ENCODE measurements at regions not wholly inside any gene's neighbourhood (a gene's known extent, or its start where the extent isn't known, plus 50 kb on each side); places are given as distances from the start of the nearest gene placed in this dataset.

DNA sequence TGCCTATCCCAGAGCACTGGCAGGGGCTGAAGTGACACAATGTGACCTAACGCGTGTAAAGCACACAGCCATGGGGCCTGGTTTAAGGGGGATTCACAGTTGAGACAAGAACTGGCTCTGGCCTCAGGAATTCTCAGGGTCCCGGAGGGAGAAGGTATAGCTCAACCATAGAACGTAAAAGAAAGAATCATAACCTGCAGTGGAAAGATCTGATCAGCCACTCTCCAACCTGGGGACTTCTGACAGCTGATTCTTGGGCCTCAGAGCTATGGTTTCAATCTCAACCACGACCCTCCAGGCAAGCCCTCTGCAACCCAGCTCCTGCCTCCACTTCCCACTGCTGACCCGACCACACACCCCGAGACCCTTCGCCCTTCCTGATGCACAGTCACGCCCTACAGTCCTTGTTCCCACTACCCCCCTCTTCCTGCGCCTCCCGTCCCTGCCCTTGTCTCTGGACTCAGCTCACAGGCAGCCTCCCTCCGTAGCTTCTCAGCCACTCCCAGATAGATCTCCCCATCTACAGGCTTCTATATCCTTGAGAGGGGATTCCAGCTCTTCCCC, 245.2 kb downstream of the BUB3 start:
- no peak overlapping the region for H3K27ac Mint-ChIP-seq
- peaks cover 7 to 12% of the 10 kb centered on the region in 2 donors for H3K36me3 Mint-ChIP-seq
- DNase-seq (ENCODE audit: low spot score in 2 of 2): no peak
- ATAC-seq: no peak
- peaks cover 2 to 8% of the 10 kb centered on the region in 2 donors for H3K9me3 Mint-ChIP-seq

DNA sequence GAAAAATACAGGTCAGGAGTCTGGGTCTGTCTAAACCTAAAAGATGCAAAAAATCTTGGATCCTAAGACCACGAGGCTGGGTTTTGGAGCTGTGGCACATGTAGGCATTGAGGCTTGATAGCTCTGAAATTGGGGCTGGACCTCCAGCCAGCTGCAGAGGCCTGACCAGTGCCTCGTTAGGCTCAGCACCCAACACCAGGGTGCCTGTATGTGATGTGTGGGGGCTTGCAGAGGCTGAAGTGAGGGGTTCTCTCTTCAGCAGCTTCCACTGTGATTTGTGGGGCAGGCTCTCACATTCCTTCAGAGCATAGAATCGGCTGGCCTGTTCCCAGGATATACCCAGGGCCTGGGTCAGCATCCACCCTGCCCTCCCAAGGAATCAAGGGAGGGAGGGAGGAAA, 247.8 kb downstream of the BUB3 start:
- H3K9me3 Mint-ChIP-seq: peaks cover 7 to 12% of the 10 kb centered on the region in 2 donors
- ATAC-seq (no peak), DNase-seq (ENCODE audit: low spot score in 2 of 2) (no peak)
- H3K36me3 Mint-ChIP-seq: peaks cover 6 to 10% of the 10 kb centered on the region in 2 donors
- H3K27ac Mint-ChIP-seq: no peak overlapping the region

DNA sequence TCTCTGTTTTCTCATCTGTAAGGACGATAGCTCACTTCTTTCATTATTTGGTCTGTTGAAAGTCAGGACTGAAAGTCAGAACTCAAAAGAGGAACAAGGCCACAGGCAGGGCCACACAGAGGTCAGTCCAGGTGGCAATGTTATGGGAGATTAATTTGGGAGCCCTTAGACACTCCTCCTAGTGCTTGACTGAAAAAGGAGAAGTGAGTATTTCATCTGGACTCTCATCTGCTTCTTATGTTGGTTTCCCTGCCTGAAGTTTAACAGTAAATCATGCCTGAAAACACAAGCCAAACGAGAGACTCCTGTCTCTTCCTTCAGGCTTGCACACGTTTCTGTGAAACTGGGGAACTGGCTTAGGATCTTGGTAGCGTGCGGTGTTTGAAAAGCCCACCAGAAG, 248.5 kb downstream of the BUB3 start:
- H3K9me3 Mint-ChIP-seq: peaks cover 7 to 12% of the 10 kb centered on the region in 2 donors
- peaks cover 6 to 10% of the 10 kb centered on the region in 2 donors for H3K36me3 Mint-ChIP-seq

DNA sequence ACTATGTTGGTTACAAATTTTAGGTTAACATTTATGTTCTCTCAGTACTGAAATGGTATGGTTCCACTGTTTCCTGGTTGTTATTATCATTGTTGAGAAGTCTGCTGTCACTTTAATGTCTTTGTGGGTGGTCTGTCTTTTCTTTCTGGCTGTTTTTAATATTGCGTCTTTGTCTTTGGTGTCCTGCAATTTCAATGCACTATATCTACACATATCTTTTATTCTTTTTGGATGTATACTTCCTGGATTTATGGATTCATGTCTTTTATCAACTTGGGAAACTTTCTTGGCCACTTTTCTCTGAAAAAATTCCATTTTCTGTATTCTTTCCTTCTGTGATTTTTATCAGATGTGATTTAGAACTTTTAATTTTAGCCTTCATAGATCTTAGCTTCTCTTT, 250.2 kb downstream of the BUB3 start:
- ATAC-seq (no peak), DNase-seq (ENCODE audit: low spot score in 2 of 2) (no peak)
- Mint-ChIP-seq H3K9me3 (peaks cover 7 to 12% of the 10 kb centered on the region in 2 donors), H3K36me3 (peaks cover 6 to 10% of the 10 kb centered on the region in 2 donors), H3K27ac (no peak overlapping the region)

More for the DNA sequence above, 248.5 kb downstream of the BUB3 start:
- DNase-seq (ENCODE audit: low spot score in 2 of 2): no peak
- ATAC-seq: no peak
- no peak overlapping the region for H3K27ac Mint-ChIP-seq

DNA sequence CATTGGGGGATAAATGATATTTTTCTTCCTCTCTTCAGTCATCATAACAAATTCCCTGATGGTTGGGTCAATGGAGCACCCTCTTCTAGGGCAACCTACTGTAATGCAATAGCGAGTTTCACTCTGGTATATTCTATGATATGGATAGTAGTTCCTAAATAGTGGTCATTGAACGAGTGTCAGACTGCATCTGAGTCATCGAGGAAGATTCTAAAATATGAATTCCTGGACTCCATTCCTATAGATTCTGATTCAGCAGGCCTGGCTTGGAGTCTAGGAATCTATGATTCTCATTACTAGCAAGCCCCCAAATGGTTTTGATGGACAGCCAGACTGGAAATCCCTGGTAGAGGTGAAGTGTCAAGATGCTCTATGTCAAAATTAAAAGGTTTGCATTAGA, 254.5 kb downstream of the BUB3 start:
- DNase-seq (ENCODE audit: low spot score in 2 of 2) (no peak), ATAC-seq (no peak)
- peaks cover 7 to 12% of the 10 kb centered on the region in 2 donors for H3K9me3 Mint-ChIP-seq
- H3K36me3 Mint-ChIP-seq: peaks cover 5 to 6% of the 10 kb centered on the region in 2 donors
- no peak overlapping the region for H3K27ac Mint-ChIP-seq

DNA sequence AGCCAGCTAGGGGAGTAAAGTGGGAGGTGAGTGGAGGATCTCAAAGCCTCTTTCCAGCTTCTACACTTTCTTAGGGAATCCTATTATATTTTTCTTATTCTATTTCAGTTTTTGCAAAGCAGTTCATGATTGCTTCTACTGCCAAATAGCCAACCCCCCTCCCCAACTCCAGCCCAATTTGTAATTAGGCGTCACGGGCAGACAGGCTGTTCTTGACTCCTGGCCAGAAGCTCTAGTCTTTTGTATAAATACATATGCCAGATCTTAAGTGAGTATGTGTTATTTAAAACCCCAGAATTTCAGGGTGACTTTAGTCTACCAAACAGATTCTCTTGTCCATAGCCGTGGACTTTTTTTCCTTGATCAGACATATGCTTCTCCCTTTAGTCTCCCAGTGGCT, 255.2 kb downstream of the BUB3 start:
- H3K36me3 Mint-ChIP-seq: peaks cover 4 to 5% of the 10 kb centered on the region in 2 donors

DNA sequence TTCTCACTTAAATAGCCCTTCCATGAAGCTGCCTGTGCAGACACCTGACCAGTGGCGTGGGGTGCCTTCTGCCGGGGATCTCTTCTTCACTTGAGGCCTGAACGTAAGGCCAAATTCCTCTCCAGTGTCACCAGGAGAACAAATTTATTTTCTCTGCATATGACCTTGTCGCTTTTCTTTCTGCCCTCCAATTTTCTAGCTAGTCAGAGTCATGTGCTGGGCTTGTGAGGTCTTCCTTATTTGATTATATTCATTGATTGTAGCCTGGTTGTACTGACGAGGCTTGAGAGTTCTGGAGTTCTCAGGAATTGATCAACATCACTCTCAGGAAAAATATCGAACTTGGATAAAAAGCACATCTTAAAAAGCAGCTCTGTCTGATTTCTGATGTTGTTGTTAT, 255.7 kb downstream of the BUB3 start:
- Mint-ChIP-seq H3K36me3 (peaks cover 0 to under 1% of the 10 kb centered on the region in 2 donors), H3K27ac (no peak overlapping the region), H3K9me3 (peaks cover 0 to 5% of the 10 kb centered on the region in 2 donors)
- ATAC-seq (no peak), DNase-seq (ENCODE audit: low spot score in 2 of 2) (no peak)

More for the DNA sequence above, 255.2 kb downstream of the BUB3 start:
- H3K9me3 Mint-ChIP-seq: peaks cover 4 to 9% of the 10 kb centered on the region in 2 donors
- no peak for DNase-seq (ENCODE audit: low spot score in 2 of 2)
- no peak for ATAC-seq
- H3K27ac Mint-ChIP-seq: no peak overlapping the region

DNA sequence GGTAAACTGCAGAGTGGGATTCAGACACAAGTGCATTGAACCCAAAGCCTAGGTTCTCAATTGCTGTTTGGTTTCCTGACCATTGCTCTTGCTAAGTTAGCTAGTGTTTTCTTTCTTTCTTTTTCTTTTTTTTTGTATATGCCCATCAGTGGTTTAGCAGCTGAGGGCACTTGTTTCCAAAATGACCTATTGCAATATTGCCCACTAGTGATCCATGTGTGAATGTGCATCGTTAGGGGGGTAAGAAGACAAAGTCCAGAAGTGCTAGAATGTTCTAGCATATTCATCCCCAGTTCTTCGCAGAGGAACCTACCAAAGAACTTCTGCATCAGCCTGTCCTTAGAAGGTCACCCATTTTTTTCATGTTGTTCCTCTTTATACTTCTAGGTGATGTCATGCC, 252.8 kb upstream of the GPR26 start:
- Mint-ChIP-seq H3K9me3 (no peaks in the 10 kb centered on the region), H3K27ac (no peak overlapping the region), H3K36me3 (no peaks in the 10 kb centered on the region)
- DNase-seq (ENCODE audit: low spot score in 2 of 2) (no peak), ATAC-seq (no peak)

DNA sequence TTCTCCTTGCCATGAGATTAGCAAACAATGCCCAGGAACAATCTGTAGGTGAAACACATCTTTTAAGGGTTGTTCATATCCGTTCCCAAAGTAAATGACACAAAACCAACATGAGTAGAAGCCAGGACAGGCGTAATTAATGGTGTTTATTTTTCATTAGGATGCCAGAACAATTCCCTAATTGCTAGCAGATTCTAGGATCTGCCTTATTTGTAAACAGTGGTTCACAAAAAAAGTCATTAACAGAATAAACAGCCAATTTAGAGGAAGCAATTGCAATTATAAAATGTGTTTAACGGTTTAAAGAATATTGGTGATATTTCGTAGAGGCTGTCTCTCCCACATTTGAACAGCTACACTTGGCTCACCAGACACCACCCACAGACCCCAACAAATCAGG, 250.6 kb upstream of the GPR26 start:
- DNase-seq (ENCODE audit: low spot score in 2 of 2) (no peak), ATAC-seq (no peak)
- no peak overlapping the region for H3K27ac Mint-ChIP-seq
- H3K9me3 Mint-ChIP-seq: no peaks in the 10 kb centered on the region
- no peaks in the 10 kb centered on the region for H3K36me3 Mint-ChIP-seq

DNA sequence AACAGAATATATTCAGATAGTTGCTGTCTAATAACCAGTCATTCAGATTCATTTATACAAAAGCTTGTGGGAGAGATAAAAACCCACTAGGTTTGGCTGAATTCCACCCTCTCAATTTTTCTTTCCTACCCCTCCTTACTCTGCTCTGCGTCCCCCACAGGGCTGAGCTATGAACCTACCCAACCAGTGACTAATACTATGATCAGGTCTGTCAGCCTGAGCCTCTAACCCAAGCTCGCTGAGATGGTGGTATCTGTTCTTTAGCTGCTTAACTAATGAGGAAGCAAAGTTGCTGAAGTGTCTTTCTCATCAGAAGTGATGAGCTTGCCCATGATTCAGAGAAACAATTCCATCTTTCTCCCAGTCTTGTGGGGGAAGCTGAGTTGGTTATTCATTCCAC, 248.7 kb upstream of the GPR26 start:
- Mint-ChIP-seq H3K9me3 (no peaks in the 10 kb centered on the region), H3K36me3 (no peaks in the 10 kb centered on the region), H3K27ac (no peak overlapping the region)
- ATAC-seq (no peak), DNase-seq (ENCODE audit: low spot score in 2 of 2) (no peak)

DNA sequence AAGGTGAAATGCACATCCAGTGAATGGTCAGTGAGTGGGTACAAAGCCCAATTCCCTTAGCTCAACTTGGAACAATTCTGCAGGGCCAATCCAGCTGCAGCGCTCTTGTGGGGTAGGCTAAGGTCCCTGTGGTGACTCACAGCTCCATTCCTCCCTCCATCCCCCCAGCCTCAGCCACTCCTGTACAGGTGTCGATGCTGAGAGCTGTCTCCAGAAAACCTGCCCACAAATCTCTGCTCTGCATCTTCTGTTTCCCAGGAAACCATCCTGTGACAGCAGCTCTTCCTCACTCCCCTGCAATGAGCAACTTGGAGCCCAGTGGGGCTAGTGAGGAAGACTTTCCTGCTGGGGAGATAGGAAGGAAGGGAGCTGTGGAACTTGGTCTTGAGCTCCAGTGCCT, 244.7 kb upstream of the GPR26 start:
- Mint-ChIP-seq H3K36me3 (no peaks in the 10 kb centered on the region), H3K27ac (no peak overlapping the region), H3K9me3 (no peaks in the 10 kb centered on the region)
- ATAC-seq (no peak), DNase-seq (ENCODE audit: low spot score in 2 of 2) (no peak)

DNA sequence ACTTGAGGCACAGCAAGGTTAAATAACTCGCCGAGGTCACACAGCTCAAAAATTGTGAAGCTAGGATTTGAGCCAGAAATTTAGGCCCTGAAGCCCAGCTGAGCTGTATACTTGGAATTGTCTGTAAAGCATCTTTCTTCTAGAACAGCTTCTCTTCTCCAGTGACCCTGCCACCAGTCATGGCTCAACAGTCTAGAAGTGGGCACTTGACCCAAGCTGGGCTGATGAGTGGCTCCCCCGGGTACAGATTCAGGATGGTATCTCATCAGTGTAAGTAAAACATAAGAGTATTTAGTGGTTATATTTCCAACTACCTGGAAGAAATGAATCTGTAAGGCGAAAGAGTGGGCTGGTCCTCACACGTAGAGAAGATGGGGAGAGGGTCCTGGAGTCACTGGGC, 243.9 kb upstream of the GPR26 start:
- DNase-seq (ENCODE audit: low spot score in 2 of 2): no peak

DNA sequence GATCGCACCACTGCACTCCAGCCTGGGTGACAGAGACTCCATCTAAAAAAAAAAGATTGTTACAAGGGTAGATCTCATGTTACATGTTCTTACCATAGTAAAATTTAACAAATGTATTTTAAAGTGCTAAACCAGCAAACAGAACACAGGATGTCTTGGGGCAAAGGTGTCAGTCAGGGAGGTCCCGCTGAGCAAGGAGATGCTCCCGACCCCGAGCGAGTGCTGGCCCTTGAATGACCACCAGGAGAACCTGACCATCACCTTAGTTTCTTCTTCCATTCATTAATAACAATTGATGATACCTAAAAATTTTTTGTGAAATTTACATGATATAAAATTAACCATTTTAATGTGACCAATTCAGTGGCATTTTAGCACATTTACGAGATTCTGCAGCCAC, 241.6 kb upstream of the GPR26 start:
- H3K36me3 Mint-ChIP-seq: no peaks in the 10 kb centered on the region
- DNase-seq (ENCODE audit: low spot score in 2 of 2) (no peak), ATAC-seq (no peak)
- no peak overlapping the region for H3K27ac Mint-ChIP-seq
- no peaks in the 10 kb centered on the region for H3K9me3 Mint-ChIP-seq

More for the DNA sequence above, 243.9 kb upstream of the GPR26 start:
- Mint-ChIP-seq H3K36me3 (no peaks in the 10 kb centered on the region), H3K27ac (peak overlapping the region in 1 of 2 donors; percentile 24), H3K9me3 (no peaks in the 10 kb centered on the region)
- no peak for ATAC-seq

DNA sequence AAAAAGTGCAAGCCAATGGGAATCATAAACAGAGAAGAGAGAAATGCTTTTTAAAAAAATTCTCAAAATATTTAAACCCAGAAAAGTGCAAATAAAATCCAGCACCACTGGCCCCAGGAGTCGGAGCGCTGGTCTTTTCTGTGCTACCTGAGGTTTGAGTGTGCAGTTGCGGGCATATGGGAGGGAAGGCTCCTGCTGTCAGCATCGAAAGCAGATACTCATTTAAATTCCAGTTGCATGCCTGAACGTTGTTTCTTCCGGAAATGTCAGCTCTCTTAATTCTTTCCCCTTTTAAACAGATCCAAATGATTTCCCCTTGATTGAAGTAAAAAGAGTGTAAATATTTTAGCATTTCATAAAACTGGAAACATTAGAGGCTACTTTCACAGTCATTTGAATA, 240.5 kb upstream of the GPR26 start:
- ATAC-seq: no peak
- DNase-seq (ENCODE audit: low spot score in 2 of 2): no peak
- Mint-ChIP-seq H3K27ac (no peak overlapping the region), H3K36me3 (no peaks in the 10 kb centered on the region), H3K9me3 (no peaks in the 10 kb centered on the region)

DNA sequence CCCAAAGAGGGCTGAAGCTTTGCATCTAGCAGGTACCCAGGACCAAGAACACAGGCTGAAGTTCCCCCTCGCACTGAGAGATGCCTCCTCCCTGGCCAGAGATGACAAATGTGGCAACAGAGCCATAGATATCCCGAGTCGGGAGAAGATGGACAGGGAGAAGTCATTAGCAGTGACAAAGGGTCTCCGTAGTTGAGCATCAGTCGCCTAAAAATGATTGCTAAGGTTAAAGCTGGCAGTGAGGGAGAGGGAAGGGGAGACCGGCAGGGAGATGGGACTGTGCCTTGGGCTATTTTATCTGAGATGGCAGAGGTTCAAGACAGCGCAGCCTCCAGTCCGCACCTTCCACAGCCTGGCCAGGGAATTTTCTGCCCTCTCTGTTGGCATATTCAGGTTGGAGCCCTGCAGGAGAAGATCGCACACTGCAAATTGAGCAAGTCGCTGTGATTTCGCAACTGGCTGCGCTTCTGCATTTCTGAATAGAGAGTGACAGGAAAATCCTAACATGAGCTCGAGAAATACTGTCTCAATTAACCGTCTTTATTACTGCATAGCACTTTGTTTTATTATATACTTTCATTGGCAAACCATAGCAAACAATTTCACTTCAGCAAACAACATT, 238.9 kb upstream of the GPR26 start:
- Mint-ChIP-seq H3K27ac (no peak overlapping the region), H3K36me3 (no peaks in the 10 kb centered on the region), H3K9me3 (no peaks in the 10 kb centered on the region)
- DNase-seq (ENCODE audit: low spot score in 2 of 2) (no peak), ATAC-seq (no peak)

DNA sequence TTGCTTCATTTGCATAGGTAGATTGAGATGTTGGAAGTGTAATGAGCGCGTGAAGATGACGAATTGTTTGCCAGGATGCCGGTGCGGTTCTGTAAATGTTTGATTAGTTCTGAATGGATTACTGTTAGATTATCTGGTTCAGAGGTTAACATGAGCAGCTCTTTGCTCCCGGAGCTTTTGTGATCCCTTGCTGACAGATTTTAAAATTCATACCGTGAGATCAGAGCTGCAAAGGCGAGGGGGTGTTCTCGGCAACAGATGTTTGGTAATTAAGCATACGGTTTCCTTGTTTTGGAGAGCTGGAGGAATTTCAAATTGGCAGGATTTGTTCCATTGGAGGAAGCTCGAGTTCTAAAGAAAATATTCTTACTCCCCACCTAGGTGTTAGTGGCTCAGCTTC, 237.8 kb upstream of the GPR26 start:
- Mint-ChIP-seq H3K27ac (no peak overlapping the region), H3K9me3 (no peaks in the 10 kb centered on the region)
- no peak for ATAC-seq

DNA sequence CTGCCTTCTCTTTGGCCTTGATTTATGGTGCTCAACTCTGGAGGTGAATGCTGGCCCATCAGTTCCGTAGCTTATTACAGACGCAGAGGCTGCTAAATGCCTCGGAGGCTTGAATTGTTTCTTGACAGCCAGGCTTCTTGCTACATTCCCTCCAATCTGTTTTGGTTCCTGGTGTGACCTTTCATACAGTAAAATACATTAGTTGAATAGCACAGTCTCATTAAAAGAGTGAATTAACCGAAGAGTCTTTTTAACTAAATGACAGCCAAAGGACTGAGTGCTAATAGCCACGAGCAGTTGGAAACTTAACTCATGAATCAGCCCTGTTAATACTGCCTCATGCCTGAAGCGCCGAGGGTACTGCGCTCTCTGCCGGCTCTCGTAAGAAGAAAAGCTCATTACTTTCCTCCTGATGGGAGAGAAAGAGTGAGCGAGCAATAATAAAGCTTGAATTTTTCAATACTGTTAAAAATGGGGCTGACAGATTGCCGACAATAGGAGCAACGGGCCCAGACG, 236.4 kb upstream of the GPR26 start:
- no peak for ATAC-seq
- H3K27ac Mint-ChIP-seq: no peak overlapping the region
- H3K9me3 Mint-ChIP-seq: no peaks in the 10 kb centered on the region
- no peaks in the 10 kb centered on the region for H3K36me3 Mint-ChIP-seq
- no peak for DNase-seq (ENCODE audit: low spot score in 2 of 2)

More for the DNA sequence above, 237.8 kb upstream of the GPR26 start:
- DNase-seq (ENCODE audit: low spot score in 2 of 2): no peak
- H3K36me3 Mint-ChIP-seq: no peaks in the 10 kb centered on the region

DNA sequence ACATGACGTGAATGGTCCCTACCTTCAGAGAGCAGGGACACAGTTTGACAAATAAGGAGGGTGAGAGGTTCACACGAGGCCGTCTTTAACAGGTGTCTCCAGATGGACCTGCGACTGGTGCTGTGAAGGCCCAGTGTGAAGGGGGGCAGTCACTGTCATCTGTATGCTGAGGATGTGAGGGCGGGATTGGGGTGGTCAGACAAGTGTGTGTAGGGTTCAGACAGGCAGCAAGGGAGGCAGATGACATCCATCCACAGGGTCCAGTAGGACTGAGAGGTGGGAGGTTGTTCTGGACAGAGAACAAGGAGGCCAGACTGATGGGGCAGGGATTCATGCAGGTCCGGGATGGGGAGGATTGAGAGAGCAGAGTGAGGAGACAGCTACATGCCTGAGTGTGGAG, 232.6 kb upstream of the GPR26 start:
- Mint-ChIP-seq H3K36me3 (no peaks in the 10 kb centered on the region), H3K27ac (no peak overlapping the region), H3K9me3 (no peaks in the 10 kb centered on the region)
- no peak for DNase-seq (ENCODE audit: low spot score in 2 of 2)
- no peak for ATAC-seq

Measured in activated naive CD4-positive, alpha-beta T cell treated with anti-CD3 and anti-CD28 coated beads, Interleukin-2, amount 50 U/mL, for 72 hours (primary cell).